ENCODE measurements at regions not wholly inside any gene's neighbourhood (a gene's known extent, or its start where the extent isn't known, plus 50 kb on each side); places are given as distances from the start of the nearest gene placed in this dataset.
"Not testable (repeated sequence)": the region's sequence is repeated elsewhere in the genome, so short reads cannot be mapped to it uniquely, and the experiment has no call there.

DNA sequence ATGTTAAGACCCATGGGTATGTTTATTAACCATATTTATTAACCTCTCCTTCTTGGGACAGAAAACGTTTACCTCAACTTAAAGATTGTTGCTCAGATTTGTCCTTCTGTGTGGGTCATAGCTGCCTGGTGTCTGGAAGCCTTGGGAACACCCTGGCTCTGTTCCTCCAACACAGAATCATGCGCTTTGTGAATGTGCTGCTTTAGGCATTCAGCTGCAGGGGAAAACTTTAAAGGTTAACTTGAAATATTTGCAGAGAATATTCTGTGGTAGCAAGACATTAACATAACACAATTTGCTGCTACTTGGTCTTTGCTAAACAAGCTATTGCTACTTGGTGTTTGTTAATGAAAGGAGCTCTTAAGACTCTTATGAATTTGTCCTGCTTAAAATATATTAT is 50.5 kb upstream of the THOC3 start:
- H3K27ac ChIP-seq (ENCODE audit: insufficient read length, low read depth, low read length); H3K4ac ChIP-seq (ENCODE audit: low read depth, low read length); H3K36me3 Mint-ChIP-seq (ENCODE audit: insufficient read depth in 1 of 3, low read depth in 3 of 3); H3K23ac ChIP-seq (ENCODE audit: insufficient read length, low read depth, low read length); H2AK5ac ChIP-seq (ENCODE audit: insufficient read length, low read length); H3K27ac Mint-ChIP-seq; H4K5ac ChIP-seq (ENCODE audit: insufficient read length, low read depth, low read length); H3K9ac ChIP-seq (ENCODE audit: extremely low read depth, insufficient read length, low read length); H3K27me3 Mint-ChIP-seq (ENCODE audit: low read depth); H3K56ac ChIP-seq (ENCODE audit: insufficient read length, low read depth, low read length); DNase-seq; H2BK12ac ChIP-seq (ENCODE audit: insufficient read length, low read depth, low read length); H3K4me1 Mint-ChIP-seq; H2BK15ac ChIP-seq (ENCODE audit: low read depth, low read length); H3K79me2 ChIP-seq (ENCODE audit: insufficient read depth, low read length); H3K9me3 Mint-ChIP-seq; H2BK120ac ChIP-seq (ENCODE audit: low read depth, low read length, poor library complexity, severe bottlenecking); H3K79me1 ChIP-seq (ENCODE audit: insufficient read depth, low read depth, low read length, poor library complexity, severe bottlenecking); H3K4me3 Mint-ChIP-seq; H3K18ac ChIP-seq (ENCODE audit: insufficient read length, low read depth, low read length); H4K8ac ChIP-seq (replicated peaks; ENCODE audit: insufficient read length, low read depth, low read length); H4K91ac ChIP-seq (ENCODE audit: insufficient read length, low read depth, low read length); H2AFZ ChIP-seq (ENCODE audit: low read length); H4K20me1 ChIP-seq (ENCODE audit: control insufficient read depth, insufficient read depth, insufficient read length); H3K4me2 ChIP-seq (ENCODE audit: insufficient read depth, insufficient read length, low read length); H3K4me1 ChIP-seq (ENCODE audit: insufficient read depth, low read length); H3K9me3 ChIP-seq (ENCODE audit: control insufficient read depth, low read depth, low read length); H3K27me3 ChIP-seq (ENCODE audit: insufficient read depth, low read length); H3T11ph ChIP-seq (ENCODE audit: low read length); H3K23me2 ChIP-seq (ENCODE audit: insufficient read length, low read depth, low read length, poor library complexity, severe bottlenecking); H3K14ac ChIP-seq (ENCODE audit: insufficient read depth, low read length); H2BK20ac ChIP-seq (ENCODE audit: low read depth, low read length, poor library complexity, severe bottlenecking); H2BK5ac ChIP-seq (ENCODE audit: insufficient read length, low read length): not testable (repeated sequence)
- WGBS (ENCODE audit: extremely low coverage, insufficient read length, low lambda C conversion rate) = no CpG with 5 or more reads among the region's 2 CpGs

DNA sequence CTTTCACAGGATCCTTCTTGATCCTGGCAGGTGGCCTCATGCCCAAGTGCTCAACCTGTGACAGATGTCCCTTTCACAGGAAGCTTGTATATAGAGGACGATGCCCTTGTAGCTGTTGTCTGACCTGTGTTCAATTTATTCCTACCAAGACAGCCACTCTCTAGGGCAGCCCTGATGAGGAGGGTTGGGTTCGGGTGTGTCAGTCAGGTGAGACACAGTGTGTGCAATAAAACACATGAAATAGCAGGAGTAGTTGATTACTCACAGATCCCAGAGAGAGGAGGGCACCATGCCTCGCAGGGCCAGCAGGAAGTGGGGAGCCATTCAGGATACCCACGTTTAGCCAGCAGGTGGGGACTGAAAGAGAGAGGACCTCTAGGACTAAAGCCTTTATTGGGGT is 52.7 kb upstream of the THOC3 start:
- H2BK5ac ChIP-seq (ENCODE audit: insufficient read length, low read length); H4K20me1 ChIP-seq (ENCODE audit: control insufficient read depth, insufficient read depth, insufficient read length); H3K9ac ChIP-seq (ENCODE audit: extremely low read depth, insufficient read length, low read length); H3K23ac ChIP-seq (ENCODE audit: insufficient read length, low read depth, low read length); H2BK20ac ChIP-seq (ENCODE audit: low read depth, low read length, poor library complexity, severe bottlenecking); H4K91ac ChIP-seq (ENCODE audit: insufficient read length, low read depth, low read length); H3K4ac ChIP-seq (ENCODE audit: low read depth, low read length); H3K14ac ChIP-seq (ENCODE audit: insufficient read depth, low read length); H3K4me1 Mint-ChIP-seq; H3K4me1 ChIP-seq (ENCODE audit: insufficient read depth, low read length); DNase-seq; H4K8ac ChIP-seq (replicated peaks; ENCODE audit: insufficient read length, low read depth, low read length); H2BK120ac ChIP-seq (ENCODE audit: low read depth, low read length, poor library complexity, severe bottlenecking); H3K27me3 ChIP-seq (ENCODE audit: insufficient read depth, low read length); H3K23me2 ChIP-seq (ENCODE audit: insufficient read length, low read depth, low read length, poor library complexity, severe bottlenecking); H3K9me3 ChIP-seq (ENCODE audit: control insufficient read depth, low read depth, low read length); H3K36me3 Mint-ChIP-seq (ENCODE audit: insufficient read depth in 1 of 3, low read depth in 3 of 3); H2AK5ac ChIP-seq (ENCODE audit: insufficient read length, low read length); H3K79me2 ChIP-seq (ENCODE audit: insufficient read depth, low read length); H3T11ph ChIP-seq (ENCODE audit: low read length); H4K5ac ChIP-seq (ENCODE audit: insufficient read length, low read depth, low read length); H3K4me2 ChIP-seq (ENCODE audit: insufficient read depth, insufficient read length, low read length); H3K9me3 Mint-ChIP-seq; H3K56ac ChIP-seq (ENCODE audit: insufficient read length, low read depth, low read length); H3K18ac ChIP-seq (ENCODE audit: insufficient read length, low read depth, low read length); H2BK15ac ChIP-seq (ENCODE audit: low read depth, low read length); H2BK12ac ChIP-seq (ENCODE audit: insufficient read length, low read depth, low read length); H3K79me1 ChIP-seq (ENCODE audit: insufficient read depth, low read depth, low read length, poor library complexity, severe bottlenecking); H2AFZ ChIP-seq (ENCODE audit: low read length); H3K4me3 Mint-ChIP-seq; H3K27me3 Mint-ChIP-seq (ENCODE audit: low read depth); H3K27ac Mint-ChIP-seq; H3K27ac ChIP-seq (ENCODE audit: insufficient read length, low read depth, low read length): not testable (repeated sequence)
- no CpG with 5 or more reads among the region's 4 CpGs for WGBS (ENCODE audit: extremely low coverage, insufficient read length, low lambda C conversion rate)

DNA sequence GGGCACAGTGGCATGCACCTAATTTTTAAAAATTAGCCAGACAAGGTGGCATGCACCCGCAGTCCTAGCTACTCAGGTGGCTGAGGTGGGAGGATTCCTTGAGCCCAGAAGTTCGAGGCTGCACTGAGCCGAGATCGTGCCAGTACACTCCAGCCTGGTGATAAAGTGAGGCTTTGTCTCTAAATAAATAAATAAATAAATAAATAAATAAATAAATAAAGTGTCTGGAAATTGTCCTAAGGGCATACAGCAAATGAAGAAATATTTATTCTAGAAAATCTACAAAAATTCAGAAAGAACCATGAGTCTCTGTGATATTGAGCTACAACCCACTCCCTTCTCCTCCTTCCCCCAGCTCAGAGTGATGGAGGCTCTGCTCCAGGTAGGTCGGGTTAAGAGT is 55.4 kb upstream of the THOC3 start:
- H3K4me1 Mint-ChIP-seq; H2BK12ac ChIP-seq (ENCODE audit: insufficient read length, low read depth, low read length); H3K14ac ChIP-seq (ENCODE audit: insufficient read depth, low read length); H3K27me3 ChIP-seq (ENCODE audit: insufficient read depth, low read length); H4K8ac ChIP-seq (replicated peaks; ENCODE audit: insufficient read length, low read depth, low read length); H3T11ph ChIP-seq (ENCODE audit: low read length); H2AK5ac ChIP-seq (ENCODE audit: insufficient read length, low read length); H3K4me1 ChIP-seq (ENCODE audit: insufficient read depth, low read length); H3K23ac ChIP-seq (ENCODE audit: insufficient read length, low read depth, low read length); H3K27ac Mint-ChIP-seq; H2BK120ac ChIP-seq (ENCODE audit: low read depth, low read length, poor library complexity, severe bottlenecking); H3K27ac ChIP-seq (ENCODE audit: insufficient read length, low read depth, low read length); H3K79me1 ChIP-seq (ENCODE audit: insufficient read depth, low read depth, low read length, poor library complexity, severe bottlenecking); H3K27me3 Mint-ChIP-seq (ENCODE audit: low read depth); H3K18ac ChIP-seq (ENCODE audit: insufficient read length, low read depth, low read length); H3K9me3 ChIP-seq (ENCODE audit: control insufficient read depth, low read depth, low read length); H4K20me1 ChIP-seq (ENCODE audit: control insufficient read depth, insufficient read depth, insufficient read length); H3K79me2 ChIP-seq (ENCODE audit: insufficient read depth, low read length); H2BK15ac ChIP-seq (ENCODE audit: low read depth, low read length); H3K4me2 ChIP-seq (ENCODE audit: insufficient read depth, insufficient read length, low read length); H3K9me3 Mint-ChIP-seq; H2BK5ac ChIP-seq (ENCODE audit: insufficient read length, low read length); H4K91ac ChIP-seq (ENCODE audit: insufficient read length, low read depth, low read length); H3K56ac ChIP-seq (ENCODE audit: insufficient read length, low read depth, low read length); H4K5ac ChIP-seq (ENCODE audit: insufficient read length, low read depth, low read length); H3K4ac ChIP-seq (ENCODE audit: low read depth, low read length); H3K4me3 Mint-ChIP-seq; H3K36me3 Mint-ChIP-seq (ENCODE audit: insufficient read depth in 1 of 3, low read depth in 3 of 3); H3K23me2 ChIP-seq (ENCODE audit: insufficient read length, low read depth, low read length, poor library complexity, severe bottlenecking); H2AFZ ChIP-seq (ENCODE audit: low read length); DNase-seq; H2BK20ac ChIP-seq (ENCODE audit: low read depth, low read length, poor library complexity, severe bottlenecking); H3K9ac ChIP-seq (ENCODE audit: extremely low read depth, insufficient read length, low read length): not testable (repeated sequence)
- WGBS (ENCODE audit: extremely low coverage, insufficient read length, low lambda C conversion rate) = no CpG with 5 or more reads among the region's 5 CpGs

Data from H9 (cell line).